ENCODE measurements at regions not wholly inside any gene's neighbourhood (a gene's known extent, or its start where the extent isn't known, plus 50 kb on each side); places are given as distances from the start of the nearest gene placed in this dataset.

GRCh38 chr21:32131164-32131563, 147.7 kb downstream of the MIS18A start:
- Histone ChIP-seq H3K27ac (ENCODE audit: low read depth, low read length) (no peak overlapping the region), H3K4me2 (ENCODE audit: low read length) (no peak overlapping the region), H2AFZ (ENCODE audit: low read depth, low read length) (no peak overlapping the region), H3K4me3 (ENCODE audit: insufficient read depth, low read depth, low read length) (no peak overlapping the region), H4K20me1 (ENCODE audit: insufficient read depth, low read length) (no peaks in the 10 kb centered on the region), H3K27me3 (ENCODE audit: insufficient read depth, low read length) (no peaks in the 10 kb centered on the region), H3K9me3 (ENCODE audit: insufficient read depth, low read depth, low read length) (no peaks in the 10 kb centered on the region), H3K36me3 (ENCODE audit: insufficient read depth, low read length) (no peaks in the 10 kb centered on the region), H3K9ac (ENCODE audit: low read length) (no peak overlapping the region), H3K4me1 (ENCODE audit: insufficient read depth, low read length) (peaks cover 8% of the 10 kb centered on the region), H3K79me2 (ENCODE audit: insufficient read depth, low read length) (no peaks in the 10 kb centered on the region)
- TF ChIP-seq EZH2 (IDR thresholded peaks at IDR 0.05; ENCODE audit: insufficient read depth, low read length) (no peak), CTCF (IDR thresholded peaks at IDR 0.05; ENCODE audit: insufficient read depth, low read depth, low read length) (no peak)
- Mint-ChIP-seq H3K9me3 (ENCODE audit: unreplicated experiment) (peaks cover 3% of the 10 kb centered on the region), H3K4me3 (ENCODE audit: unreplicated experiment) (no peak overlapping the region), H3K27ac (ENCODE audit: unreplicated experiment) (no peak overlapping the region), H3K4me1 (ENCODE audit: low read depth, unreplicated experiment) (peaks cover 11% of the 10 kb centered on the region), H3K27me3 (ENCODE audit: low read depth, unreplicated experiment) (peaks cover 10% of the 10 kb centered on the region), H3K36me3 (ENCODE audit: low read depth, unreplicated experiment) (no peaks in the 10 kb centered on the region)
- FAIRE-seq (no peak), DNase-seq (ENCODE audit: low read depth) (no peak)

DNA sequence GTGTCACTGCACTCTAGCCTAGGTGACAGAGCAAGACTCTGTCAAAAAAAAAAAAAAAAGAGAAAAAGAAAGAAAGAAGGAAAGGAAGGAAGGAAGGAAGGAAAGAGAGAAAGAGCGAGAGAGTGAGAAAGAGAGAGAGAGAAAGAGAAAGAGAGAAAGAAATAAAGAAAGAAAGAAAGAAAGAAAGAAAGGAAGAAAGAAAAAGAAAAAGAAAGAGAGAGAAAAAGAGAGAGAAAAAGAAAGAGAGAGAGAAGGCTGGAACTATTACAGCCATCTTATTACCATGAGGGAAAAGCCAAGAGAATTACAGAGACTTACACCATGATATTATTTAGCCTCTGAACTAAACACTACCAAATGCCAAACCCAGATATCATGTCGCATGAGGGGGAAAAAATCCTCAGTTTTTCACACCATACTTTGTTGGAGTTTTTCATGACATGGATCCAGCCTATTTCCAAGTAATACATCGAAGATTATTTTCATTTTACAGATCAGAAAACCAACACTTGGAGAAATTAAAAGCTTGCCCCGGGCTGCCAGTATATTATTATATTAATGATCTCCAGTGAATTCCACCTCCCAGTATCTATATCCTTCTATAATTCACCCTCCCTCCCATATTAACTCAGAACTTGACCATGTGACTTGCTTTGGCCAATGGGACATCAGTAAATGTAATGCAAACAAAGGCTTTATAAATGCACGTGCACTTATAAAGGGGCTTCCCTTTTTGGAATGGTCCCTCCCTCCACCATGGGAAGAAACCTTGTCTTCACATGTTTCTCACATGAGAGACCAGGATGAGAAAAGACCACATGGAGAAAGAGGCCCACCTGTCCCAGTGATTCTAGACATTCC, 148.6 kb downstream of the MIS18A start:
- H3K79me2 ChIP-seq (ENCODE audit: insufficient read depth, low read length), result no peaks in the 10 kb centered on the region
- H3K27ac Mint-ChIP-seq (ENCODE audit: unreplicated experiment), result no peak overlapping the region
- no peaks in the 10 kb centered on the region for H3K27me3 ChIP-seq (ENCODE audit: insufficient read depth, low read length)
- no peak for FAIRE-seq
- TF ChIP-seq CTCF (IDR thresholded peaks at IDR 0.05; ENCODE audit: insufficient read depth, low read depth, low read length), result no peak
- TF ChIP-seq EZH2 (IDR thresholded peaks at IDR 0.05; ENCODE audit: insufficient read depth, low read length), result no peak
- H3K4me3 Mint-ChIP-seq (ENCODE audit: unreplicated experiment), result no peak overlapping the region
- H3K4me3 ChIP-seq (ENCODE audit: insufficient read depth, low read depth, low read length), result no peak overlapping the region
- peaks cover 10% of the 10 kb centered on the region for H3K27me3 Mint-ChIP-seq (ENCODE audit: low read depth, unreplicated experiment)
- peaks cover under 1% of the 10 kb centered on the region for H3K4me1 ChIP-seq (ENCODE audit: insufficient read depth, low read length)
- H3K9me3 Mint-ChIP-seq (ENCODE audit: unreplicated experiment), result peaks cover 3% of the 10 kb centered on the region
- H3K27ac ChIP-seq (ENCODE audit: low read depth, low read length), result no peak overlapping the region
- no peaks in the 10 kb centered on the region for H3K36me3 ChIP-seq (ENCODE audit: insufficient read depth, low read length)
- no peaks in the 10 kb centered on the region for H3K36me3 Mint-ChIP-seq (ENCODE audit: low read depth, unreplicated experiment)
- no peak overlapping the region for H3K4me2 ChIP-seq (ENCODE audit: low read length)
- H3K4me1 Mint-ChIP-seq (ENCODE audit: low read depth, unreplicated experiment), result peaks cover 8% of the 10 kb centered on the region
- H4K20me1 ChIP-seq (ENCODE audit: insufficient read depth, low read length), result no peaks in the 10 kb centered on the region
- no peaks in the 10 kb centered on the region for H3K9me3 ChIP-seq (ENCODE audit: insufficient read depth, low read depth, low read length)
- H3K9ac ChIP-seq (ENCODE audit: low read length), result no peak overlapping the region
- no peak for DNase-seq (ENCODE audit: low read depth)
- no peak overlapping the region for H2AFZ ChIP-seq (ENCODE audit: low read depth, low read length)

DNA sequence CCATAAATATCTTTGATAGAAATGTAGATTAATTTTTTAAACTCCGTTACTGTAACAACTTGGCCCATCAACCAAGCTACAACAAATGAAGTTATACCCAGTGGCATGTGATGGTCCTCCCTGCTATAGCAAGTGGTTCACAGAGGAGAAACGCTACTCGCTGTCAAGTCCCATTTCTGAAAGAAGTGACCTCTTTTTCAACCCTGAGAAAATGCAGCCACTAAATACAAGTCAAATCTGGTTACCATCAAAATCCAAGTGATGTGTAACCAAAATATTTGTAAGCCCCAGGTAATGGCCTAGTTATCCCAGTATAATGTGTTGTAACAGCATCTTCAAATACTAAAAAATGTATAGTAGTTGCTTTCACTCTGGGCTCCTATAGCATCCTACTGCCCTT, 151.8 kb downstream of the MIS18A start:
- Mint-ChIP-seq H3K27me3 (ENCODE audit: low read depth, unreplicated experiment) (no peaks in the 10 kb centered on the region), H3K36me3 (ENCODE audit: low read depth, unreplicated experiment) (no peaks in the 10 kb centered on the region), H3K4me1 (ENCODE audit: low read depth, unreplicated experiment) (peaks cover 5% of the 10 kb centered on the region), H3K9me3 (ENCODE audit: unreplicated experiment) (peaks cover 3% of the 10 kb centered on the region), H3K27ac (ENCODE audit: unreplicated experiment) (no peak overlapping the region), H3K4me3 (ENCODE audit: unreplicated experiment) (no peak overlapping the region)
- Histone ChIP-seq H3K36me3 (ENCODE audit: insufficient read depth, low read length) (no peaks in the 10 kb centered on the region), H2AFZ (ENCODE audit: low read depth, low read length) (no peak overlapping the region), H3K4me2 (ENCODE audit: low read length) (no peak overlapping the region), H3K9me3 (ENCODE audit: insufficient read depth, low read depth, low read length) (no peaks in the 10 kb centered on the region), H3K4me1 (ENCODE audit: insufficient read depth, low read length) (no peaks in the 10 kb centered on the region), H3K9ac (ENCODE audit: low read length) (no peak overlapping the region), H3K27ac (ENCODE audit: low read depth, low read length) (no peak overlapping the region), H3K27me3 (ENCODE audit: insufficient read depth, low read length) (no peaks in the 10 kb centered on the region), H3K4me3 (ENCODE audit: insufficient read depth, low read depth, low read length) (no peak overlapping the region), H4K20me1 (ENCODE audit: insufficient read depth, low read length) (no peaks in the 10 kb centered on the region), H3K79me2 (ENCODE audit: insufficient read depth, low read length) (no peaks in the 10 kb centered on the region)
- DNase-seq (ENCODE audit: low read depth), result no peak
- FAIRE-seq, result no peak
- TF ChIP-seq EZH2 (IDR thresholded peaks at IDR 0.05; ENCODE audit: insufficient read depth, low read length) (no peak), CTCF (IDR thresholded peaks at IDR 0.05; ENCODE audit: insufficient read depth, low read depth, low read length) (no peak)
